BJ (cell line): ENCODE measurements at regions not wholly inside any gene's neighbourhood (a gene's known extent, or its start where the extent isn't known, plus 50 kb on each side); places are given as distances from the start of the nearest gene placed in this dataset.

Source experiments
- CTCF ChIA-PET: fragments of 350-600 bp; formaldehyde crosslinking; extraction: SDS; loops from one replicate; lab custom pipeline; 2021; ENCODE audit warnings: antibody characterized with exemption, inconsistent platforms; lab: Yijun Ruan, JAX
- POLR2A ChIA-PET: fragments of 300-600 bp; sonication (Branson Sonifier 250); formaldehyde crosslinking; extraction: SDS; loops from one replicate; lab custom pipeline; 2021; ENCODE audit warnings: antibody characterized with exemption; lab: Charles Lee
- DNase-seq: peaks from one replicate; pipeline ENCODE4 v3.0.0-alpha.2; 2011; ENCODE audit warnings: low read depth
- H3K27me3 ChIP-seq: 2 replicates; pipeline ENCODE4 v1.6.0; 2011; ENCODE audit warnings: low read length; ENCODE audit not compliant: control insufficient read depth, insufficient read depth
- H3K36me3 ChIP-seq: 2 replicates; pipeline ENCODE4 v1.5.1; 2011; ENCODE audit warnings: low read length; ENCODE audit not compliant: control insufficient read depth, insufficient read depth
- H3K4me3 ChIP-seq: 2 replicates; pipeline ENCODE4 v1.5.1; 2011; ENCODE audit warnings: low read depth, mild to moderate bottlenecking, control low read depth, low read length
- TF ChIP-seq, protein P1 (sequence below): IDR thresholded peaks from 2 replicates; pipeline ENCODE4 v1.5.1; 2011; ENCODE audit warnings: low read depth, mild to moderate bottlenecking, control low read depth, inconsistent platforms, low read length, moderate library complexity; ENCODE audit not compliant: insufficient read depth

DNA sequence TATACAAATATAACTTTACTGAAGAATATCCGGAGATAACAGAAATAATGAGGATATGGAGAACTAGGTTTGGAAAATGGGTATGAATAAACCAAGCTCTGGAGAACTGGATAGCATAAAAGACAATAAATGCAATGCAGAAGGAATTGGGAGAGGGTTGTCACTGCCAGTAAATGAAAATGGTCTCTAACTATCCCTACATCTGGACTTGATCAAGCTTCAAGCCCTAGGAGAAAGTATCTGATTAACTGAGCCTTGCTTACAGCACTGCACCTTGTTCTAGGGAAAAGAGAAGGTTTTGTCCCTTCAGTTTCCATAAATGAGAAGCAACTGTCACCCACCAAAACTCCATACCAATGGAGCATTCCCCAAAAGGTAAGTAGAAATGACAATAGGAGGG lies 514.6 kb upstream of the ZEB2 start:
- ChIA-PET POLR2A (no interaction called here), CTCF (no interaction called here)
- H3K27me3 ChIP-seq, result no peaks in the 10 kb centered on the region
- TF ChIP-seq, protein P1, sequence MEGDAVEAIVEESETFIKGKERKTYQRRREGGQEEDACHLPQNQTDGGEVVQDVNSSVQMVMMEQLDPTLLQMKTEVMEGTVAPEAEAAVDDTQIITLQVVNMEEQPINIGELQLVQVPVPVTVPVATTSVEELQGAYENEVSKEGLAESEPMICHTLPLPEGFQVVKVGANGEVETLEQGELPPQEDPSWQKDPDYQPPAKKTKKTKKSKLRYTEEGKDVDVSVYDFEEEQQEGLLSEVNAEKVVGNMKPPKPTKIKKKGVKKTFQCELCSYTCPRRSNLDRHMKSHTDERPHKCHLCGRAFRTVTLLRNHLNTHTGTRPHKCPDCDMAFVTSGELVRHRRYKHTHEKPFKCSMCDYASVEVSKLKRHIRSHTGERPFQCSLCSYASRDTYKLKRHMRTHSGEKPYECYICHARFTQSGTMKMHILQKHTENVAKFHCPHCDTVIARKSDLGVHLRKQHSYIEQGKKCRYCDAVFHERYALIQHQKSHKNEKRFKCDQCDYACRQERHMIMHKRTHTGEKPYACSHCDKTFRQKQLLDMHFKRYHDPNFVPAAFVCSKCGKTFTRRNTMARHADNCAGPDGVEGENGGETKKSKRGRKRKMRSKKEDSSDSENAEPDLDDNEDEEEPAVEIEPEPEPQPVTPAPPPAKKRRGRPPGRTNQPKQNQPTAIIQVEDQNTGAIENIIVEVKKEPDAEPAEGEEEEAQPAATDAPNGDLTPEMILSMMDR, result no peak
- no peaks in the 10 kb centered on the region for H3K36me3 ChIP-seq
- no peak overlapping the region for H3K4me3 ChIP-seq
- DNase-seq, result no peak

DNA sequence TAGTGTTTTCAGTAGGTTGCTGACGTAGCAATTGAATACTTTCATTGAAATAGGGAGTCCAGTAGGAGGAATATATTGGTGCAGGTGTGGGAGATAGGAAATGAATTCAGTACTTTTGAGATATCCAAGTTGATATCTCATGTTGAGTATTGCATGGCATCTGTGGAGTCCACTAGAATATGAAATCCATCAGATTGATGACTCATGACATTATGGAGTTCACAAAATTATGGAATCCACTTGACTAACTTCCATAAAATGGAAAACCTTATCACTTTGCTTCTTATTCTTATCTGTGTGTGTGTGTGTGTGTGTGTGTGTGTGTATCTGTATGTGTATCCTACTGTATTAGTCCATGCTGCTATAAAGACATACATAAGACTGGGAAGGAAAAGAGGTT lies 513.5 kb upstream of the ZEB2 start:
- ChIA-PET CTCF (no interaction called here), POLR2A (no interaction called here)
- Histone ChIP-seq H3K27me3 (no peaks in the 10 kb centered on the region), H3K4me3 (no peak overlapping the region), H3K36me3 (no peaks in the 10 kb centered on the region)
- TF ChIP-seq, protein P1, result no peak
- DNase-seq, result no peak

- TF ChIP-seq, protein P1, result no peak
- CTCF ChIA-PET, result no interaction called here
- Histone ChIP-seq H3K4me3 (no peak overlapping the region), H3K36me3 (no peaks in the 10 kb centered on the region), H3K27me3 (no peaks in the 10 kb centered on the region)
- DNase-seq, result no peak
- POLR2A ChIA-PET, result no interaction called here
Observed at GRCh38 chr2:145032791-145033190, 512.9 kb upstream of the ZEB2 start.

DNA sequence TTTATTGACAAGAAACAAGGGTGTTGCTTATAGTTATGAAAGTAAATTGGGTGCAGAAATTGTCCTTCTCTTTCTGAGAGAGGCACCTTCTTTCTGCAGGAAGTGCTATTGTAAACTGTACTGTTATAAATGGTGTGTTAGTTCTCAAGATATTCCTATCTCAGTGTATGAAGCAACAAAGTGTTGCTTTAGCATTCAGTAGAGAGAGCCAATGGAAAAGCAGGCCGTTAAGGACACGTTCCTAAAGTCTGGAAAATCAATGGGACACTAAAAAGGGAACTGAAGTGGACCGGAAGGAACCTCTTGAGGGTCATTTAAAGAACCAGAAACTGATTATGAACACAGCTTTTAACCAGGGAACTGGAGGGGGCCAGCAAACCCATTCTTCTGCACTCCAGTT lies 510.0 kb upstream of the ZEB2 start:
- CTCF ChIA-PET, result no interaction called here
- Histone ChIP-seq H3K36me3 (no peaks in the 10 kb centered on the region), H3K4me3 (no peak overlapping the region), H3K27me3 (no peaks in the 10 kb centered on the region)
- no peak for DNase-seq
- POLR2A ChIA-PET, result no interaction called here
- TF ChIP-seq, protein P1, result no peak

DNA sequence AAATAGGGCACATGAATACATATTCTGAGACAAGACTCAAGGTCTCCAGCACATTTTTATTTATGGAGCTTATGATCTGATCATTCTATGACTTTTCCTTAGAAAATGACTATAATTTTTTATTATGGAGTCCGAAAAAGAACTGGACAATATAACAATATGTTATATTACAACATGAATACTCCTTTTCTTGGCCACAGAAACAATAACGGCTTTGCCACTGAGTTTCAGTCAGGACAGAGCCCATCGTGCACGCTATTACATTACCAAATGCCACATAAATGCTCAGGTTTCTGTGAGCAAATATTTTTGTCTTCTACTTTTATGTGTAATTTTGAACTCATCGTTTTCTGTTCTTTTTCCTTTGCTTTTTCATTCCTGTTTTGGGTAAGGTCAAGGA lies 509.2 kb upstream of the ZEB2 start:
- POLR2A ChIA-PET, result no interaction called here
- H3K27me3 ChIP-seq, result no peaks in the 10 kb centered on the region
- CTCF ChIA-PET, result no interaction called here
- DNase-seq, result no peak
- H3K36me3 ChIP-seq, result no peaks in the 10 kb centered on the region
- TF ChIP-seq, protein P1, result no peak
- H3K4me3 ChIP-seq, result no peak overlapping the region
